Chondrocyte (in vitro differentiated cells): ENCODE measurements at regions not wholly inside any gene's neighbourhood (a gene's known extent, or its start where the extent isn't known, plus 50 kb on each side); places are given as distances from the start of the nearest gene placed in this dataset.
A peak's percentile ranks its signal among the peaks of the same experiment; 100 is the strongest.
"Not testable (repeated sequence)": the region's sequence is repeated elsewhere in the genome, so short reads cannot be mapped to it uniquely, and the experiment has no call there.

ENCODE experiments used
- DNase-seq: peaks from one replicate; pipeline ENCODE4 v3.0.0; 2021; ENCODE audit warnings: mixed read lengths, low spot score
- H3K27ac Mint-ChIP-seq: one replicate; pipeline ENCODE4 v1.8.0; 2021; ENCODE audit warnings: mild to moderate bottlenecking, moderate library complexity, mixed read lengths; ENCODE audit not compliant: unreplicated experiment
- H3K27me3 Mint-ChIP-seq: 2 replicates; pipeline ENCODE4 v1.8.0; 2021; ENCODE audit warnings: low read depth, mixed read lengths
- H3K36me3 Mint-ChIP-seq: 2 replicates; pipeline ENCODE4 v1.8.0; 2021; ENCODE audit warnings: low read depth, mixed read lengths
- H3K4me1 Mint-ChIP-seq: 2 replicates; pipeline ENCODE4 v1.8.0; 2021; ENCODE audit warnings: low read depth, mild to moderate bottlenecking, mixed read lengths
- H3K4me3 Mint-ChIP-seq: one replicate; pipeline ENCODE4 v1.8.0; 2021; ENCODE audit warnings: mild to moderate bottlenecking, moderate library complexity, mixed read lengths; ENCODE audit not compliant: unreplicated experiment
- H3K9me3 Mint-ChIP-seq: 2 replicates; pipeline ENCODE4 v1.8.0; 2021; ENCODE audit warnings: low read depth, mixed read lengths
- TF ChIP-seq, protein P1 (sequence below): fragments of 200-600 bp; sonication (generic); IDR thresholded peaks from 2 replicates; pipeline ENCODE4 v1.5.0; 2021; ENCODE audit warnings: antibody characterized with exemption, mild to moderate bottlenecking, moderate library complexity

DNA sequence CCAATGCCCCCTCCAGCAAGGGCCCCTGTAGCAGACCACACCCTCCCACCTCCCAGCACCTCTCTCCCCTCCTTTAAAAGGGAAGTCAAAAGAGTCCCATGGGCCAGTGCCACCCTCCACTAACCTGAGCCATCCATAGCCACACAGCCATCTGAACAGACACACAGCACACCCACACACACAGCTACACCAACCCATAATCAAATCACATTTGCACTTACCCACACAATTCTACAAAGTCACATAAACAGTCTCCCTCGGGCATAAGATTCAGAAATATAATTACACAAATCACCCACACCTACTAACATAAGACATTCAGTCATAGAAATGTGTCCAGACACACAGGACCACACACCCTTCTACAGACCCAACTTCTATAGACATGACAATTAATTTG is 96.3 kb downstream of the HIF1AN start:
- no peak overlapping the region for H3K4me3 Mint-ChIP-seq
- TF ChIP-seq, protein P1, sequence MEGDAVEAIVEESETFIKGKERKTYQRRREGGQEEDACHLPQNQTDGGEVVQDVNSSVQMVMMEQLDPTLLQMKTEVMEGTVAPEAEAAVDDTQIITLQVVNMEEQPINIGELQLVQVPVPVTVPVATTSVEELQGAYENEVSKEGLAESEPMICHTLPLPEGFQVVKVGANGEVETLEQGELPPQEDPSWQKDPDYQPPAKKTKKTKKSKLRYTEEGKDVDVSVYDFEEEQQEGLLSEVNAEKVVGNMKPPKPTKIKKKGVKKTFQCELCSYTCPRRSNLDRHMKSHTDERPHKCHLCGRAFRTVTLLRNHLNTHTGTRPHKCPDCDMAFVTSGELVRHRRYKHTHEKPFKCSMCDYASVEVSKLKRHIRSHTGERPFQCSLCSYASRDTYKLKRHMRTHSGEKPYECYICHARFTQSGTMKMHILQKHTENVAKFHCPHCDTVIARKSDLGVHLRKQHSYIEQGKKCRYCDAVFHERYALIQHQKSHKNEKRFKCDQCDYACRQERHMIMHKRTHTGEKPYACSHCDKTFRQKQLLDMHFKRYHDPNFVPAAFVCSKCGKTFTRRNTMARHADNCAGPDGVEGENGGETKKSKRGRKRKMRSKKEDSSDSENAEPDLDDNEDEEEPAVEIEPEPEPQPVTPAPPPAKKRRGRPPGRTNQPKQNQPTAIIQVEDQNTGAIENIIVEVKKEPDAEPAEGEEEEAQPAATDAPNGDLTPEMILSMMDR: no peak
- H3K36me3 Mint-ChIP-seq: no peaks in the 10 kb centered on the region
- DNase-seq: no peak
- no peaks in the 10 kb centered on the region for H3K4me1 Mint-ChIP-seq
- no peak overlapping the region for H3K27ac Mint-ChIP-seq
- peaks cover 37% of the 10 kb centered on the region for H3K27me3 Mint-ChIP-seq
- H3K9me3 Mint-ChIP-seq: no peaks in the 10 kb centered on the region

DNA sequence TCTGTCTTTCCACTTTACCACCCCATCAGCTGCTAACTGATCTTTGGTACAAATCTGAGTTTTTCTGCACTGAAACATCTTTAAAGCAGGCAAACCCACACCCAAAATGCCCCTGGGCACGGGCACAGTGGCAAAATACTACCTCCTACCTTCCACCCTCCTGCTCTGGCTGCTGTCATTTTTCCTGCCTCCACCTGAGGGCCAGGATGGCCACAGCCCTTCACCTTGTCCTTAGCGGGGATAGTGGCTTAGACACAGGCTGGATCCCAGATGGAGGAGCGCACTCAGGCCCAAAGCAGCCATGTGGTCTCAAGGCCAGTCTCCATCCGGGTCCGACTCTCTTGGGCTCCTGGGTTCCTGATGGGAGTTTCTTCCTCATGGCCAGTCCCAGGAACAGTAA is 98.3 kb downstream of the HIF1AN start:
- H3K27me3 Mint-ChIP-seq: peaks cover 49% of the 10 kb centered on the region
- no peaks in the 10 kb centered on the region for H3K9me3 Mint-ChIP-seq
- DNase-seq: no peak
- H3K4me3 Mint-ChIP-seq: no peak overlapping the region
- TF ChIP-seq, protein P1: no peak
- H3K4me1 Mint-ChIP-seq: no peaks in the 10 kb centered on the region
- no peak overlapping the region for H3K27ac Mint-ChIP-seq
- H3K36me3 Mint-ChIP-seq: no peaks in the 10 kb centered on the region

DNA sequence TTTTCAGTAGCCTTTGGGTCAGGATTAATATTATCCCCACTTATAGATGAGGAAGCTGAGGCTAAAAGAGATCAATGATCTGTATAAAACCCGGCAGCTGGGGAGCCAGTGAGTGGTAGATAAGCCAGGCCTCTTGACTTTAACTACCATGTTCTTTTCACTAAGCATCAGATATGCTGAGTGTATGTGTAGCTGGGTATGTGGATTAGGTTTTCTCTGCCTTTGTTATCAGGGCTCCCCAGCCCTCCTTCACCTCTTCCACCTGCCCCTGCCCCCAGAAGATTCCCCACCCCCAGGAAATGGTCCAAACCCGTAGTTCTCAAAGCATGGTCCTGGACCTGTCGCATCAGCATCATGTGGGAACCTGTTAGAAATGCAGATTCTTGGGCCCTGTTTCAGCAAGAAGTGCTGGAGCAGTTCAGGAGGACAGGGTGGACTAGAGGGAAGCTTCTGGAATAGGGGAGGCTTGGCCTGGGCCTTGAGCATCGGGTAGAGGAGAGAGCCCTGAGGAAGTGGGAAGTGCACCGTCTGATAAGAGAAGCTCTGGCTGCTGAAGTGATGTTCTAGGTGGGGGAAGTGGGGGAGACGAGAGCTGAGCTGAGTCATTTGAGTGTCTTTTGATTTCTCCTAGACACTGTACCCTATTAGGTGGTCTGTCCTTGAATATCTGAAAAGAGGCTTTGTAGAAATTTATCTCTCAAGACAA is 101.3 kb downstream of the HIF1AN start:
- Mint-ChIP-seq H3K27me3 (peaks cover 70% of the 10 kb centered on the region), H3K9me3 (no peaks in the 10 kb centered on the region), H3K4me3 (no peak overlapping the region), H3K36me3 (no peaks in the 10 kb centered on the region), H3K27ac (no peak overlapping the region), H3K4me1 (no peaks in the 10 kb centered on the region)
- TF ChIP-seq, protein P1: no peak
- DNase-seq: no peak

DNA sequence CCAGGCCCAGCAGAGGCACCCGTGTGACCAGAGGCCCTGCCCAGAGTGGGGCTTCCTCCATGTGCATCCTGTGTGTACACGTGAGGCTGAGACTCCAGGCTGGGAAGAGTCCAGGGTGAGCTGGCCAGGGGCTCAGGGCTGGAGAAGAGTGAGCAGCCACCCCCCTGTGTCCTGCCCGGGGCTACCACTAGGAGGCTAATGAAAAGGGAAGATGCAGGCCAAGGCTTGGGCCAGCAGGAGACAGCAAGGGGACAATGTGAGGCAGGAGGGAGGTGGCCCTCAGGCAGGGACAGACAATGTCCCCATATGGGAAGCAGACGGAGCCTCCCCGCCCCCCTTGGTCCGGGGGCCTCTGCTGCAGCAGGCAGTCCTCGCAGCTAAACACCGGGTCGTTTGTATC is 102.0 kb downstream of the HIF1AN start:
- TF ChIP-seq, protein P1: peak; percentile 61
- H3K27ac Mint-ChIP-seq: no peak overlapping the region
- H3K36me3 Mint-ChIP-seq: peaks cover 2% of the 10 kb centered on the region
- H3K4me1 Mint-ChIP-seq: no peaks in the 10 kb centered on the region
- no peak overlapping the region for H3K4me3 Mint-ChIP-seq
- no peaks in the 10 kb centered on the region for H3K9me3 Mint-ChIP-seq
- no peak for DNase-seq
- peaks cover 73% of the 10 kb centered on the region for H3K27me3 Mint-ChIP-seq

DNA sequence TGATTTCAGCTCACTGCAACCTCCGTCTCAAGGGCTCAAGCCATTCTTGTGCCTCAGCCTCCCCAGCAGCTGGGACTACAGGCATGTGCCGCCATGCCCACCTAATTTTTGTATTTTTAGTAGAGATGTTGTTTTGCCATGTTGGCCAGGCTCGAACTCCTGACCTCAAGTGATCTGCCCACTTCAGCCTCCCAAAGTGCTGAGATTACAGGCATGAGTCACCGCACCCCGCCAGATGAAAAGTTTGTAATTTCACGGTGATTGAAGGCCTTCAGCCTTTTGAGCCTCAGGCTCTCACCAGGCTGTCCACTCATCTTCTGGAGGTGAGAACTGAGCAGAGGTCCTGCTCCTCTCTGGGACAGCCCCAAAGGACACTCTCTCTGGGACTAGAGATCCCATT is 103.2 kb downstream of the HIF1AN start:
- not testable (repeated sequence) for H3K9me3 Mint-ChIP-seq, H3K36me3 Mint-ChIP-seq, H3K4me1 Mint-ChIP-seq, H3K27ac Mint-ChIP-seq, H3K4me3 Mint-ChIP-seq, DNase-seq
- H3K27me3 Mint-ChIP-seq: peaks cover 72% of the 10 kb centered on the region

DNA sequence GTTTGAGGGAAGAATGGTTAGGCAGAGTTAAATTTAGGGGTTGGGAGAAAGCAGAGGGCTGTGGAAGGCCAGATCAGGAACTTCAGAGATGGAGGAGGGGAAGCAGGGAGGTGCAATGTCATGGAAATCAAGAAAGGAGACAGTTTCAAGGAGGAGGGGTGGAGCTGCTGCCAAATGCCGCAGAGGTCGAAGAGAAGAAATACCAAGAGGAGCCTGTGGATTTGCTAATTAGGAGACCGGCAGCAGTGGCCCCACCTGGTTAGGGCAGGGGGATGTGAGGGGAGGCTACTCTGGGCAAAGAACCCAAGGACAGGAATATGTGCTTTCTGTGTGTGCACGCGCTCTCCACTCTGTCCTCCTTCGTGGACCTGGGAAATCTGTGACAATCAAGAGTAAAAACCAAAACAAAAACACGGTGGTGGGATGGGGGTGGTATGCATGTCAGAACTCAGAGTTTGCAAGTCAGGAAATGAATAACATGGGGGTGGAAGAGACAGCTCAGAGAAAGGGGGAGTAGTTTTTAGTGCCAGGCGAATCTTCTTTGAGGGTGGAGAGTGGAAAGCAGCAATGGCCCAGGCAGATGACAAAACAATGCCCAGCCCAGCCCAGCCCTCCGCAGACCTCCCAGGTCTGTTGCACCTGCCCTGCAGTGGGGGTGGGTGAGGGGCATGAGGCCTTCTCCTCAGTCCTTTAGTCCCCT is 102.9 kb upstream of the PAX2 start:
- TF ChIP-seq, protein P1: no peak
- Mint-ChIP-seq H3K9me3 (no peaks in the 10 kb centered on the region), H3K4me1 (no peaks in the 10 kb centered on the region), H3K27ac (no peak overlapping the region), H3K4me3 (no peak overlapping the region), H3K27me3 (peaks cover 79% of the 10 kb centered on the region), H3K36me3 (peaks cover 2% of the 10 kb centered on the region)
- DNase-seq: no peak
